Panc1 (cell line): ENCODE measurements at regions not wholly inside any gene's neighbourhood (a gene's known extent, or its start where the extent isn't known, plus 50 kb on each side); places are given as distances from the start of the nearest gene placed in this dataset.

Experiments used
- ATAC-seq: fragments of 200-7000 bp; cut with Tn5 transposase; 2 replicates; pipeline ENCODE4 v1.9.1; 2020; ENCODE audit warnings: mild to moderate bottlenecking, moderate library complexity
- BruUV-seq: library from RNA; stranded (reverse); fragments of 400-500 nt; replicated peaks from 2 replicates; lab custom pipeline; 2021; lab: Mats Ljungman, UMichigan
- CTCF ChIA-PET: fragments of 300-600 bp; sonication (Branson Sonifier 250); formaldehyde crosslinking; loops from one replicate; lab custom pipeline; 2022; ENCODE audit warnings: antibody characterized with exemption; lab: Charles Lee
- POLR2A ChIA-PET: fragments of 300-600 bp; sonication (Branson Sonifier 250); formaldehyde crosslinking; loops from one replicate; lab custom pipeline; 2022; ENCODE audit warnings: antibody characterized with exemption; lab: Charles Lee
- DNase-seq: peaks from one replicate; pipeline ENCODE4 v3.0.0-alpha.2; 2010; ENCODE audit warnings: low read depth, low spot score
- H3K27ac ChIP-seq: 2 replicates; pipeline ENCODE4 v1.5.1; 2011; ENCODE audit warnings: mild to moderate bottlenecking, low read length, inconsistent platforms
- H3K27me3 ChIP-seq: fragments of 200-500 bp; sonication (Bioruptor generic); 2 replicates; pipeline ENCODE4 v1.6.0; 2014; ENCODE audit warnings: low read length, inconsistent platforms; ENCODE audit not compliant: control insufficient read depth, insufficient read depth
- H3K36me3 ChIP-seq: fragments of 200-500 bp; sonication (Bioruptor generic); 2 replicates; pipeline ENCODE4 v1.5.1; 2014; ENCODE audit warnings: inconsistent platforms, mild to moderate bottlenecking, low read length, moderate library complexity; ENCODE audit not compliant: control insufficient read depth, insufficient read depth
- H3K4me1 ChIP-seq: 2 replicates; pipeline ENCODE4 v1.5.1; 2011; ENCODE audit warnings: inconsistent platforms, mild to moderate bottlenecking, low read length, moderate library complexity; ENCODE audit not compliant: control insufficient read depth, insufficient read depth
- H3K4me3 ChIP-seq, 2 experiments: 2 replicates each; pipeline ENCODE4 v1.5.1; 2011 to 2012; ENCODE audit warnings: low read depth in 2 of 2, low read length in 2 of 2, mild to moderate bottlenecking in 2 of 2, inconsistent platforms in 1 of 2, moderate library complexity in 1 of 2
- H3K9me3 ChIP-seq: fragments of 200-500 bp; sonication (Bioruptor generic); 2 replicates; pipeline ENCODE4 v1.5.1; 2014; ENCODE audit warnings: low read depth, mild to moderate bottlenecking, inconsistent platforms, low read length, moderate library complexity; ENCODE audit not compliant: control insufficient read depth, insufficient read depth
- POLR2AphosphoS5 ChIP-seq: IDR thresholded peaks from 2 replicates; pipeline ENCODE4 v1.6.1; 2012; ENCODE audit warnings: mild to moderate bottlenecking, low read depth, low read length, moderate library complexity
- SIN3A ChIP-seq: IDR thresholded peaks from 2 replicates; pipeline ENCODE4 v1.6.1; 2012; ENCODE audit warnings: low read depth, mild to moderate bottlenecking, low read length, moderate library complexity, borderline replicate concordance; ENCODE audit not compliant: insufficient read depth
- TCF7L2 ChIP-seq: IDR thresholded peaks from 2 replicates; pipeline ENCODE4 v1.6.1; 2011; ENCODE audit warnings: mild to moderate bottlenecking, low read depth, low read length, inconsistent platforms
- in situ Hi-C: cut with HindIII; loops from 2 replicates; pipeline ENCODE4 v1.10.0; 2016; ENCODE audit warnings: low sequenced_read_pairs, low pct_unique_long_range_greater_than_20kb
- intact Hi-C: fragments of 100-400 bp; cut with micrococcal nuclease; formaldehyde crosslinking; loops from one replicate; pipeline ENCODE4 v1.10.0; 2022; ENCODE audit not compliant: unreplicated experiment
- TF ChIP-seq, protein P1 (sequence below): fragments of 450-650 bp; IDR thresholded peaks from 2 replicates; pipeline ENCODE4 v1.5.1; 2017; ENCODE audit warnings: mild to moderate bottlenecking
- TF ChIP-seq, protein P2 (sequence below), 2 experiments: IDR thresholded peaks; 2 replicates each; pipeline ENCODE4 v1.6.1; 2011 to 2012; ENCODE audit warnings: low read depth in 2 of 2, control low read depth in 1 of 2, low read length in 1 of 2, mild to moderate bottlenecking in 1 of 2, moderate library complexity in 1 of 2; ENCODE audit not compliant: insufficient read depth in 1 of 2

DNA sequence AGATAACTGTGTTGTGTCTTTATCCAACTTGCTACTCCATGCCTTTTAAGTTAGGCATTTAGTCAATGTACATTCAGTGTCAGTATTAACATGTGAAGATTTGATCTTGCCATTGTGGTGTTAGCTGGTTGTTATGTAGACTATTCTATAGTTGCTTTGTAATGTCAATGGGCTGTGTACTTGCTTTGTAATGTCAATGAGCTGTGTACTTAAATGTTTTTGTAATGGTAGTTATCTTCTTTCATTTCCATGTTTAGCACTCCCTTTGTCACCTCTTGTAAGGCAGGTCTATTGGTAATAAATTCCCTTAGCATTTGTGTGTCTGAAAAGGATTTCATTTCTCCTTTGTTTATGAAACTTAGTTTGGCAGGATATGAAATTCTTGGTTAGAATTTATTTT, 53.4 kb downstream of the MC4R start:
- H3K27me3 ChIP-seq = no peaks in the 10 kb centered on the region
- H3K9me3 ChIP-seq = no peaks in the 10 kb centered on the region
- intact Hi-C loops = no loop called here
- no peak overlapping the region for H3K27ac ChIP-seq
- H3K4me3 ChIP-seq = no peak overlapping the region
- ChIA-PET CTCF (no interaction called here), POLR2A (no interaction called here)
- H3K36me3 ChIP-seq = no peaks in the 10 kb centered on the region
- no peaks in the 10 kb centered on the region for H3K4me1 ChIP-seq
- DNase-seq (no peak), ATAC-seq (no peak)
- TF ChIP-seq, protein P1, sequence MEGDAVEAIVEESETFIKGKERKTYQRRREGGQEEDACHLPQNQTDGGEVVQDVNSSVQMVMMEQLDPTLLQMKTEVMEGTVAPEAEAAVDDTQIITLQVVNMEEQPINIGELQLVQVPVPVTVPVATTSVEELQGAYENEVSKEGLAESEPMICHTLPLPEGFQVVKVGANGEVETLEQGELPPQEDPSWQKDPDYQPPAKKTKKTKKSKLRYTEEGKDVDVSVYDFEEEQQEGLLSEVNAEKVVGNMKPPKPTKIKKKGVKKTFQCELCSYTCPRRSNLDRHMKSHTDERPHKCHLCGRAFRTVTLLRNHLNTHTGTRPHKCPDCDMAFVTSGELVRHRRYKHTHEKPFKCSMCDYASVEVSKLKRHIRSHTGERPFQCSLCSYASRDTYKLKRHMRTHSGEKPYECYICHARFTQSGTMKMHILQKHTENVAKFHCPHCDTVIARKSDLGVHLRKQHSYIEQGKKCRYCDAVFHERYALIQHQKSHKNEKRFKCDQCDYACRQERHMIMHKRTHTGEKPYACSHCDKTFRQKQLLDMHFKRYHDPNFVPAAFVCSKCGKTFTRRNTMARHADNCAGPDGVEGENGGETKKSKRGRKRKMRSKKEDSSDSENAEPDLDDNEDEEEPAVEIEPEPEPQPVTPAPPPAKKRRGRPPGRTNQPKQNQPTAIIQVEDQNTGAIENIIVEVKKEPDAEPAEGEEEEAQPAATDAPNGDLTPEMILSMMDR = no peak
- TF ChIP-seq TCF7L2 = no peak
- TF ChIP-seq POLR2AphosphoS5 = no peak
- TF ChIP-seq SIN3A = no peak
- TF ChIP-seq, protein P2, sequence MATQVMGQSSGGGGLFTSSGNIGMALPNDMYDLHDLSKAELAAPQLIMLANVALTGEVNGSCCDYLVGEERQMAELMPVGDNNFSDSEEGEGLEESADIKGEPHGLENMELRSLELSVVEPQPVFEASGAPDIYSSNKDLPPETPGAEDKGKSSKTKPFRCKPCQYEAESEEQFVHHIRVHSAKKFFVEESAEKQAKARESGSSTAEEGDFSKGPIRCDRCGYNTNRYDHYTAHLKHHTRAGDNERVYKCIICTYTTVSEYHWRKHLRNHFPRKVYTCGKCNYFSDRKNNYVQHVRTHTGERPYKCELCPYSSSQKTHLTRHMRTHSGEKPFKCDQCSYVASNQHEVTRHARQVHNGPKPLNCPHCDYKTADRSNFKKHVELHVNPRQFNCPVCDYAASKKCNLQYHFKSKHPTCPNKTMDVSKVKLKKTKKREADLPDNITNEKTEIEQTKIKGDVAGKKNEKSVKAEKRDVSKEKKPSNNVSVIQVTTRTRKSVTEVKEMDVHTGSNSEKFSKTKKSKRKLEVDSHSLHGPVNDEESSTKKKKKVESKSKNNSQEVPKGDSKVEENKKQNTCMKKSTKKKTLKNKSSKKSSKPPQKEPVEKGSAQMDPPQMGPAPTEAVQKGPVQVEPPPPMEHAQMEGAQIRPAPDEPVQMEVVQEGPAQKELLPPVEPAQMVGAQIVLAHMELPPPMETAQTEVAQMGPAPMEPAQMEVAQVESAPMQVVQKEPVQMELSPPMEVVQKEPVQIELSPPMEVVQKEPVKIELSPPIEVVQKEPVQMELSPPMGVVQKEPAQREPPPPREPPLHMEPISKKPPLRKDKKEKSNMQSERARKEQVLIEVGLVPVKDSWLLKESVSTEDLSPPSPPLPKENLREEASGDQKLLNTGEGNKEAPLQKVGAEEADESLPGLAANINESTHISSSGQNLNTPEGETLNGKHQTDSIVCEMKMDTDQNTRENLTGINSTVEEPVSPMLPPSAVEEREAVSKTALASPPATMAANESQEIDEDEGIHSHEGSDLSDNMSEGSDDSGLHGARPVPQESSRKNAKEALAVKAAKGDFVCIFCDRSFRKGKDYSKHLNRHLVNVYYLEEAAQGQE (IDR thresholded peaks at IDR 0.05; ENCODE audit: insufficient read depth in 1 of 2, low read depth in 2 of 2, low read length in 1 of 2) = no peak
- no TSS peak for BruUV-seq
- in situ Hi-C loops = no loop called here

DNA sequence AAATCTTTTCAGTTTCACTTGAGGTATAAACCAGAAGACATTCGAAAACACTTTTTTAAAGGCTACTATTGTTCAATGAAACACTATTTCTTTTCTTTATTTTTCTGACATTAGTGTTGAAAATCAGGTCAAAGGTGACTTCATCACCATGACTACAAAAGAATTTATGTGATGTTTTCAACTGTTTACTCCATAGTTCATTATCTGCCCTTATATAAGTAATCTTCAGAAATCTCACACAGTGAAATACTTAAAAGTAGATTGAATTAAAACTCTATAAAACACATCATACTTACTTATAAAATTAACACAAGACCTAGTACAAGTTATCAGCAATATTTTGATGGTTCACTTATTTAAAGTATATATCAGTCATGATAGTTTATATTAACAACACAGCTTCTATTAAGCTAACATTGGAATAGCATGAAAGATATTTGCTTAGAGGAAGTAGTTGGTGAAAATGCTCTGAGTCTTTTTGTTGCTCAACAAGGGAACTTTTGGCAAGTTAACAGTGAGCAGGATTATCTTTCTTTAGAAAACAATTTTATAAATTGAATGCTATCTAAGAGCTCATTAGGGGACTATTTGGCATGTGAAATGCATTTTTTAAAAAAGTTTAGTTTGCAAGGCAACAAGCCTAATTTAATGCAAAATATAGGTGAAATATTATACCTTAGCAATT, 60.8 kb downstream of the MC4R start:
- TF ChIP-seq POLR2AphosphoS5 = no peak
- TF ChIP-seq, protein P2 (IDR thresholded peaks at IDR 0.05; ENCODE audit: insufficient read depth in 1 of 2, low read depth in 2 of 2, low read length in 1 of 2) = no peak
- TF ChIP-seq TCF7L2 = no peak
- TF ChIP-seq, protein P1 = no peak
- no peak for TF ChIP-seq SIN3A
- no peak overlapping the region for H3K27ac ChIP-seq
- ATAC-seq (no peak), DNase-seq (no peak)
- BruUV-seq = no TSS peak
- H3K27me3 ChIP-seq = no peaks in the 10 kb centered on the region
- H3K4me1 ChIP-seq = no peaks in the 10 kb centered on the region
- ChIA-PET POLR2A (no interaction called here), CTCF (no interaction called here)
- no peak overlapping the region for H3K4me3 ChIP-seq
- H3K9me3 ChIP-seq = no peaks in the 10 kb centered on the region
- H3K36me3 ChIP-seq = no peaks in the 10 kb centered on the region
- in situ Hi-C loops = no loop called here
- intact Hi-C loops = no loop called here
